GM10266 (cell line): ENCODE measurements at regions not wholly inside any gene's neighbourhood (a gene's known extent, or its start where the extent isn't known, plus 50 kb on each side); places are given as distances from the start of the nearest gene placed in this dataset.

Source experiments
- DNase-seq: peaks from one replicate; pipeline ENCODE4 v3.0.0; 2012; ENCODE audit errors: extremely low spot score
- TF ChIP-seq, protein P1 (sequence below): IDR thresholded peaks from 2 replicates; pipeline ENCODE4 v1.5.1; 2012; ENCODE audit warnings: mild to moderate bottlenecking, low read depth; ENCODE audit not compliant: control insufficient read depth, insufficient read depth; ENCODE audit errors: missing control alignments

DNA sequence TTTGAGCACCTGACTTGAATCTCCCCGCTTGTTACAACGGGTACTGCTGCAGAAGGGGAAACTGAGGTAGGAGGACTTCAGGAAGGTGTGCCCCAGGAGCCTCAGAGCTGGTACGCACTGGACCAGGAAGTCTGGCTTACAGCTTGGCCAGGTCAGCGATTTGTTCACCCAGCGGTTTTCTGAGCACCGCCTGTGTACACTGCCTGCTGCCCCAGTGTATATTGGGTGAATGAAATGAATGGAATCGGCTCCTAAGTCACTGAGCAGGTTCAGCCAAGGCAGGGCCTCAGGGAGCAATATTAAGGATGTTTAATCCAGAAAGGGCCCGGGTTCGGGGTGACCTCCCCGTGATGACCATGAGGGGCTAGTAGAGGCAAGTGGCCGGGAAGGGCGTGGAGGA lies 164.0 kb upstream of the CIBAR2 start:
- TF ChIP-seq, protein P1, sequence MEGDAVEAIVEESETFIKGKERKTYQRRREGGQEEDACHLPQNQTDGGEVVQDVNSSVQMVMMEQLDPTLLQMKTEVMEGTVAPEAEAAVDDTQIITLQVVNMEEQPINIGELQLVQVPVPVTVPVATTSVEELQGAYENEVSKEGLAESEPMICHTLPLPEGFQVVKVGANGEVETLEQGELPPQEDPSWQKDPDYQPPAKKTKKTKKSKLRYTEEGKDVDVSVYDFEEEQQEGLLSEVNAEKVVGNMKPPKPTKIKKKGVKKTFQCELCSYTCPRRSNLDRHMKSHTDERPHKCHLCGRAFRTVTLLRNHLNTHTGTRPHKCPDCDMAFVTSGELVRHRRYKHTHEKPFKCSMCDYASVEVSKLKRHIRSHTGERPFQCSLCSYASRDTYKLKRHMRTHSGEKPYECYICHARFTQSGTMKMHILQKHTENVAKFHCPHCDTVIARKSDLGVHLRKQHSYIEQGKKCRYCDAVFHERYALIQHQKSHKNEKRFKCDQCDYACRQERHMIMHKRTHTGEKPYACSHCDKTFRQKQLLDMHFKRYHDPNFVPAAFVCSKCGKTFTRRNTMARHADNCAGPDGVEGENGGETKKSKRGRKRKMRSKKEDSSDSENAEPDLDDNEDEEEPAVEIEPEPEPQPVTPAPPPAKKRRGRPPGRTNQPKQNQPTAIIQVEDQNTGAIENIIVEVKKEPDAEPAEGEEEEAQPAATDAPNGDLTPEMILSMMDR, result no peak
- DNase-seq, result no peak

- TF ChIP-seq, protein P1, result no peak
- DNase-seq, result no peak
These were observed 164.4 kb upstream of the CIBAR2 start for GRCh38 chr16:85276721-85277120.

DNA sequence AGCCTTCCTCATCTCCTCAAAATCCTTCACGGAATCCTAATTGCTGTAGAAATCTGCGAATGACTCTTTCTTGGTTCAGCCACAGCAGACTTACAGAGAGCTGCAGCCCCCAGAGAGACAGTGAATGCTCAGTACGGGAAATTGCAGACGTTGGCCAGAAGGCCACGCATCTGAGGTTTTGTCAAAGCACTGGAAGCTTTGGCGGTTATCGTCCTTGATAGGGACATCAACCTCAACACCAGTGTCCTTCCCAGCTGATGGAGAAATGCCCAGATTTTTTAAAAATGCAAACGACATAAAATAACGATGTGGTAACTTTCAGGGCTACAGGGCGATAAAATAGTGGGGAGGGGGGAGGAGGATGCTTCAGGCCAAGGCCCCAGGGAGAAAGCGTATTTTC lies 166.6 kb upstream of the CIBAR2 start:
- DNase-seq, result no peak

DNA sequence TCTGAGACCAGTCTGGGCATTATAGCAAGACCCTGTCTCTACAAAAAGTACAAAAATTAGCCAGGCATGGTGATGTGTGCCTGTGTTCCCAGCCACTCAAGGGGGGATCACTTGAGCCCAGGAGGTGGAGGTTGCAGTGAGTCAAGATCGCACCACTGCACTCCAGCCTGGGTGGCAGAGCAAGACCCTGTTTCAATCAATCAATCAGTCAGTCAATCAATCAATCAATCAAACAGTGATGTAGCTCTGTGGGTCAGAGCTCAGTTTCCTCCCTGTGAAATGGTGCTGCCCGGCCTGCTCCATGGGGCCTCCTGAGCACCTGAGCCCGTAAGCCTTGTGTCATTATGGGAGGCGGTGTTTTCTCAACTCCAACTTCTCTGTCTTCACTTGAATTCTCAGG lies 167.1 kb upstream of the CIBAR2 start:
- DNase-seq, result no peak

More for the DNA sequence above, 166.6 kb upstream of the CIBAR2 start:
- TF ChIP-seq, protein P1, result no peak

GRCh38 chr16:85279825-85280545 lies 167.7 kb upstream of the CIBAR2 start:
- TF ChIP-seq, protein P1, result no peak
- DNase-seq, result no peak

More for the DNA sequence above, 167.1 kb upstream of the CIBAR2 start:
- TF ChIP-seq, protein P1, result no peak

DNA sequence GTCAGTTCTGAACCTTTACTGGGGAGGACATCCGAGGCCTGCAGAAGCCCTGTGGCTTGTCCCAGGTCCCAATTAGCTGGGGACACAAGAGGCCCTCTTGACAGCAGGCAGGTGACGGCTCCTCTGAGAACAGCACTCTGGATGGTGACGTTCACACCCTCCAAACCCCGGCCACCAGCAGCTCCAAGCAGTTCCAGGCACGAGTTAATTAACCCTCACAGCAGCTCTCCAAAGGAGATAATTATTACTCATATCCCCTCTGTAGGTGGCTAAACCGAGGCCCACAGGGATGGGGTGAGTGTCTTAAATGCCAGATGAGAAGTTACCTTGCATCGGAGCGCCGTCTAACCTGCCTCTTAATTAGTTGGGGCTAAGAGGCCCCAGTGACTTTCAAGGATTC lies 168.9 kb upstream of the CIBAR2 start:
- no peak for DNase-seq
- TF ChIP-seq, protein P1, result no peak

GRCh38 chr16:85282842-85283241 lies 170.6 kb upstream of the CIBAR2 start:
- TF ChIP-seq, protein P1, result no peak
- DNase-seq, result no peak
